ENCODE measurements at regions not wholly inside any gene's neighbourhood (a gene's known extent, or its start where the extent isn't known, plus 50 kb on each side); places are given as distances from the start of the nearest gene placed in this dataset.

GRCh38 chr18:8967573-8967972 is 134.9 kb upstream of the NDUFV2 start:
- TF ChIP-seq CTCF (IDR thresholded peaks at IDR 0.05) (no peak), POLR2A (IDR thresholded peaks at IDR 0.05) (no peak)
